Aorta (tissue), 5 donors: ENCODE measurements at regions not wholly inside any gene's neighbourhood (a gene's known extent, or its start where the extent isn't known, plus 50 kb on each side); places are given as distances from the start of the nearest gene placed in this dataset.
"Not testable (repeated sequence)": the region's sequence is repeated elsewhere in the genome, so short reads cannot be mapped to it uniquely, and the experiment has no call there.

Source experiments
- ATAC-seq: fragments of 200-7000 bp; cut with Tn5 transposase; one replicate; pipeline ENCODE4 v1.9.1; 2022; ENCODE audit warnings: moderate library complexity; ENCODE audit not compliant: low FRiP score
- DNase-seq, 2 donors: peaks; one replicate each; pipeline ENCODE4 v3.0.0-alpha.2; 2020
- H3K27ac ChIP-seq, 2 donors: one replicate each; pipeline ENCODE4 v1.5.1; 2013; ENCODE audit warnings: low read length in 2 of 2, mild to moderate bottlenecking in 2 of 2, moderate library complexity in 2 of 2, control low read depth in 1 of 2, inconsistent platforms in 1 of 2, low read depth in 1 of 2
- H3K27me3 ChIP-seq, 2 donors: one replicate each; pipeline ENCODE4 v1.6.1; 2013; ENCODE audit warnings: control low read depth in 1 of 2, low read length in 1 of 2, mild to moderate bottlenecking in 1 of 2, moderate library complexity in 1 of 2; ENCODE audit not compliant: insufficient read depth in 2 of 2, control insufficient read depth in 1 of 2
- H3K36me3 ChIP-seq, 2 donors: one replicate each; pipeline ENCODE4 v1.6.1; 2013; ENCODE audit warnings: control low read depth in 1 of 2, low read length in 1 of 2, mild to moderate bottlenecking in 1 of 2; ENCODE audit not compliant: insufficient read depth in 2 of 2, control insufficient read depth in 1 of 2
- H3K4me1 ChIP-seq, 2 donors: one replicate each; pipeline ENCODE4 v1.6.1; 2013; ENCODE audit warnings: low read length in 2 of 2, control low read depth in 1 of 2, mild to moderate bottlenecking in 1 of 2, moderate library complexity in 1 of 2; ENCODE audit not compliant: insufficient read depth in 2 of 2, control insufficient read depth in 1 of 2
- H3K4me3 ChIP-seq, 2 donors: one replicate each; pipeline ENCODE4 v1.5.1; 2013; ENCODE audit warnings: low read length in 2 of 2, control low read depth in 1 of 2, mild to moderate bottlenecking in 1 of 2
- H3K9me3 ChIP-seq: one replicate; pipeline ENCODE4 v1.6.1; 2013; ENCODE audit warnings: mild to moderate bottlenecking, low read length; ENCODE audit not compliant: control insufficient read depth
- WGBS, 2 donors: extraction: QIAGEN DNeasy Blood & Tissue Kit; methylation state at CpG; one replicate each; pipeline ENCODE4 v1.1.7; 2013; 5-methylcytosine and 5-hydroxymethylcytosine counted together
- intact Hi-C, 2 donors: fragments of 100-400 bp; cut with DNase I; formaldehyde crosslinking; loops; one replicate each; pipeline versions ENCODE4 v1.14.2 to v1.15.0; 2022
- donor health status: healthy with polysubstance abuse.
- donor health status: Bipolar disorder and iron deficiency.
- donor health status: DM: no; HTN: no; CAD: no.
- donor health status: DM: no; HTN: no; CAD: no.
- donor health status: DM: yes; HTN: yes; CAD: no.

- Histone ChIP-seq H3K4me1 (no peaks in the 10 kb centered on the region), H3K4me3 (no peak overlapping the region), H3K27ac (no peak overlapping the region), H3K27me3 (no peaks in the 10 kb centered on the region), H3K9me3 (no peaks in the 10 kb centered on the region), H3K36me3 (no peaks in the 10 kb centered on the region)
- intact Hi-C loops, result no loop called here
- DNase-seq (no peak), ATAC-seq (no peak)
Observed at GRCh38 chr9:117828466-117828865, 124.3 kb downstream of the TLR4 start.

GRCh38 chr9:117835798-117836197, 131.6 kb downstream of the TLR4 start:
- intact Hi-C loops, result no loop called here
- no peaks in the 10 kb centered on the region for H3K4me1 ChIP-seq
- H3K27me3 ChIP-seq, result no peaks in the 10 kb centered on the region
- H3K27ac ChIP-seq, result no peak overlapping the region
- no peaks in the 10 kb centered on the region for H3K36me3 ChIP-seq
- DNase-seq, result no peak
- no peaks in the 10 kb centered on the region for H3K9me3 ChIP-seq
- no peak for ATAC-seq
- 84 to 88% methylated on average over 1 of the region's 1 CpG for WGBS, 2 donors
- H3K4me3 ChIP-seq, result no peak overlapping the region

- WGBS, 2 donors, result 83 to 85% methylated on average over 2 of the region's 2 CpGs
- H3K27me3 ChIP-seq, result no peaks in the 10 kb centered on the region
- ATAC-seq, result no peak
Observed at GRCh38 chr9:117839862-117840261, 135.7 kb downstream of the TLR4 start.

GRCh38 chr9:117851836-117852461, 147.7 kb downstream of the TLR4 start:
- 84 to 87% methylated on average over 31 to 38 of the region's 38 CpGs for WGBS, 2 donors
- H3K27me3 ChIP-seq, ATAC-seq, intact Hi-C loops, H3K36me3 ChIP-seq, DNase-seq, H3K27ac ChIP-seq, H3K4me1 ChIP-seq, H3K9me3 ChIP-seq, H3K4me3 ChIP-seq: not testable (repeated sequence)

More at GRCh38 chr9:117839862-117840261, 135.7 kb downstream of the TLR4 start:
- Histone ChIP-seq H3K4me3 (no peak overlapping the region), H3K36me3 (no peaks in the 10 kb centered on the region), H3K27ac (no peak overlapping the region), H3K4me1 (no peaks in the 10 kb centered on the region), H3K9me3 (no peaks in the 10 kb centered on the region)
- intact Hi-C loops, result no loop called here
- no peak for DNase-seq

- ATAC-seq, result no peak
- intact Hi-C loops, result no loop called here
- WGBS, 2 donors, result 50 to 52% methylated on average over 4 of the region's 4 CpGs
- H3K36me3 ChIP-seq, result no peaks in the 10 kb centered on the region
- H3K27ac ChIP-seq, result no peak overlapping the region
- no peak overlapping the region for H3K4me3 ChIP-seq
- no peak for DNase-seq
- H3K27me3 ChIP-seq, result no peaks in the 10 kb centered on the region
- H3K9me3 ChIP-seq, result no peaks in the 10 kb centered on the region
- H3K4me1 ChIP-seq, result peaks cover 0 to 2% of the 10 kb centered on the region in 2 donors
Observed at GRCh38 chr9:117858561-117858960, 154.4 kb downstream of the TLR4 start.

- Histone ChIP-seq H3K4me1 (peaks cover 0 to 2% of the 10 kb centered on the region in 2 donors), H3K36me3 (no peaks in the 10 kb centered on the region), H3K4me3 (no peak overlapping the region), H3K27ac (no peak overlapping the region), H3K9me3 (no peaks in the 10 kb centered on the region), H3K27me3 (no peaks in the 10 kb centered on the region)
- no peak for ATAC-seq
- 71 to 82% methylated on average over 1 of the region's 1 CpG for WGBS, 2 donors
- intact Hi-C loops, result no loop called here
- no peak for DNase-seq
Observed at GRCh38 chr9:117860849-117861248, 156.6 kb downstream of the TLR4 start.

- H3K4me3 ChIP-seq, result no peak overlapping the region
- no peak overlapping the region for H3K27ac ChIP-seq
- DNase-seq, result no peak
- WGBS, 2 donors, result 37 to 38% methylated on average over 6 of the region's 6 CpGs
- no peaks in the 10 kb centered on the region for H3K9me3 ChIP-seq
- H3K36me3 ChIP-seq, result no peaks in the 10 kb centered on the region
- intact Hi-C loops, result no loop called here
- H3K4me1 ChIP-seq, result peaks cover 0 to 2% of the 10 kb centered on the region in 2 donors
- no peaks in the 10 kb centered on the region for H3K27me3 ChIP-seq
- no peak for ATAC-seq
Observed at GRCh38 chr9:117864385-117865057, 160.3 kb downstream of the TLR4 start.

- H3K9me3 ChIP-seq, result no peaks in the 10 kb centered on the region
Observed at GRCh38 chr9:117868594-117868993, 164.4 kb downstream of the TLR4 start.

GRCh38 chr9:117869287-117869686, 165.1 kb downstream of the TLR4 start:
- Histone ChIP-seq H3K4me3 (no peak overlapping the region), H3K36me3 (no peaks in the 10 kb centered on the region), H3K27ac (no peak overlapping the region), H3K9me3 (no peaks in the 10 kb centered on the region), H3K4me1 (no peaks in the 10 kb centered on the region), H3K27me3 (no peaks in the 10 kb centered on the region)
- no peak for ATAC-seq
- DNase-seq, result no peak
- intact Hi-C loops, result no loop called here
- WGBS, 2 donors, result 94% methylated on average over 1 of the region's 1 CpG

More at GRCh38 chr9:117868594-117868993, 164.4 kb downstream of the TLR4 start:
- H3K4me3 ChIP-seq, result no peak overlapping the region
- no peaks in the 10 kb centered on the region for H3K27me3 ChIP-seq
- no peaks in the 10 kb centered on the region for H3K4me1 ChIP-seq
- no peak overlapping the region for H3K27ac ChIP-seq
- H3K36me3 ChIP-seq, result no peaks in the 10 kb centered on the region
- DNase-seq, result no peak
- 78 to 85% methylated on average over 1 of the region's 1 CpG for WGBS, 2 donors
- ATAC-seq, result no peak
- intact Hi-C loops, result no loop called here
